ENCODE measurements at regions not wholly inside any gene's neighbourhood (a gene's known extent, or its start where the extent isn't known, plus 50 kb on each side); places are given as distances from the start of the nearest gene placed in this dataset.

GRCh38 chr18:14905350-14905749, 157.4 kb downstream of the ANKRD30B start:
- peaks cover 58% of the 10 kb centered on the region for H3K9me3 Mint-ChIP-seq (ENCODE audit: unreplicated experiment)
- H3K4me1 Mint-ChIP-seq (ENCODE audit: unreplicated experiment), result no peaks in the 10 kb centered on the region
- no peak overlapping the region for H3K27ac Mint-ChIP-seq (ENCODE audit: unreplicated experiment)
- H3K36me3 Mint-ChIP-seq (ENCODE audit: unreplicated experiment), result no peaks in the 10 kb centered on the region
- no peak overlapping the region for H3K4me3 Mint-ChIP-seq (ENCODE audit: unreplicated experiment)
- DNase-seq (ENCODE audit: extremely low spot score, unreplicated experiment), result no peak
- H3K27me3 Mint-ChIP-seq (ENCODE audit: unreplicated experiment), result no peaks in the 10 kb centered on the region
- TF ChIP-seq CTCF (IDR thresholded peaks at IDR 0.05), result no peak

- DNase-seq (ENCODE audit: extremely low spot score, unreplicated experiment), result no peak
- TF ChIP-seq CTCF (IDR thresholded peaks at IDR 0.05), result no peak
- no peak overlapping the region for H3K4me3 Mint-ChIP-seq (ENCODE audit: unreplicated experiment)
- no peaks in the 10 kb centered on the region for H3K36me3 Mint-ChIP-seq (ENCODE audit: unreplicated experiment)
- H3K9me3 Mint-ChIP-seq (ENCODE audit: unreplicated experiment), result peaks cover 58% of the 10 kb centered on the region
- no peaks in the 10 kb centered on the region for H3K4me1 Mint-ChIP-seq (ENCODE audit: unreplicated experiment)
- no peaks in the 10 kb centered on the region for H3K27me3 Mint-ChIP-seq (ENCODE audit: unreplicated experiment)
- H3K27ac Mint-ChIP-seq (ENCODE audit: unreplicated experiment), result no peak overlapping the region
These were observed 158.0 kb downstream of the ANKRD30B start for GRCh38 chr18:14905979-14906378.

- no peaks in the 10 kb centered on the region for H3K4me1 Mint-ChIP-seq (ENCODE audit: unreplicated experiment)
- H3K36me3 Mint-ChIP-seq (ENCODE audit: unreplicated experiment), result no peaks in the 10 kb centered on the region
- peaks cover 71% of the 10 kb centered on the region for H3K9me3 Mint-ChIP-seq (ENCODE audit: unreplicated experiment)
- no peak overlapping the region for H3K27ac Mint-ChIP-seq (ENCODE audit: unreplicated experiment)
- no peak for TF ChIP-seq CTCF (IDR thresholded peaks at IDR 0.05)
- H3K27me3 Mint-ChIP-seq (ENCODE audit: unreplicated experiment), result no peaks in the 10 kb centered on the region
- no peak overlapping the region for H3K4me3 Mint-ChIP-seq (ENCODE audit: unreplicated experiment)
- no peak for DNase-seq (ENCODE audit: extremely low spot score, unreplicated experiment)
These were observed 159.4 kb downstream of the ANKRD30B start for GRCh38 chr18:14907420-14907819.

GRCh38 chr18:14908541-14908940, 160.6 kb downstream of the ANKRD30B start:
- Mint-ChIP-seq H3K27ac (ENCODE audit: unreplicated experiment) (no peak overlapping the region), H3K4me1 (ENCODE audit: unreplicated experiment) (no peaks in the 10 kb centered on the region), H3K36me3 (ENCODE audit: unreplicated experiment) (no peaks in the 10 kb centered on the region), H3K4me3 (ENCODE audit: unreplicated experiment) (no peak overlapping the region), H3K27me3 (ENCODE audit: unreplicated experiment) (no peaks in the 10 kb centered on the region), H3K9me3 (ENCODE audit: unreplicated experiment) (peaks cover 73% of the 10 kb centered on the region)
- no peak for DNase-seq (ENCODE audit: extremely low spot score, unreplicated experiment)
- TF ChIP-seq CTCF (IDR thresholded peaks at IDR 0.05), result no peak

- H3K9me3 Mint-ChIP-seq (ENCODE audit: unreplicated experiment), result peaks cover 70% of the 10 kb centered on the region
- no peak for TF ChIP-seq CTCF (IDR thresholded peaks at IDR 0.05)
- no peak for DNase-seq (ENCODE audit: extremely low spot score, unreplicated experiment)
- no peaks in the 10 kb centered on the region for H3K4me1 Mint-ChIP-seq (ENCODE audit: unreplicated experiment)
- no peak overlapping the region for H3K4me3 Mint-ChIP-seq (ENCODE audit: unreplicated experiment)
- no peaks in the 10 kb centered on the region for H3K27me3 Mint-ChIP-seq (ENCODE audit: unreplicated experiment)
- no peaks in the 10 kb centered on the region for H3K36me3 Mint-ChIP-seq (ENCODE audit: unreplicated experiment)
- H3K27ac Mint-ChIP-seq (ENCODE audit: unreplicated experiment), result no peak overlapping the region
These were observed 165.0 kb downstream of the ANKRD30B start for GRCh38 chr18:14912967-14913366.
